GM18870 (cell line): ENCODE measurements at regions not wholly inside any gene's neighbourhood (a gene's known extent, or its start where the extent isn't known, plus 50 kb on each side); places are given as distances from the start of the nearest gene placed in this dataset.

Experiments used
- ATAC-seq: cut with Tn5 transposase; IDR thresholded peaks from one replicate; pipeline ENCODE4 v1.9.1; 2021; ENCODE audit warnings: moderate library complexity; ENCODE audit not compliant: unreplicated experiment

GRCh38 chr14:86597279-86597678, 1067.3 kb downstream of the FLRT2 start:
- no peak for ATAC-seq

GRCh38 chr14:86596024-86596423, 1066.1 kb downstream of the FLRT2 start:
- ATAC-seq, result no peak

- no peak for ATAC-seq
Observed at GRCh38 chr14:86575141-86575540, 1045.2 kb downstream of the FLRT2 start.

- no peak for ATAC-seq
Observed at GRCh38 chr14:86574778-86575129, 1044.8 kb downstream of the FLRT2 start.

GRCh38 chr14:86574051-86574777, 1044.3 kb downstream of the FLRT2 start:
- ATAC-seq, result no peak

- no peak for ATAC-seq
Observed at GRCh38 chr14:86570371-86570770, 1040.4 kb downstream of the FLRT2 start.

GRCh38 chr14:86543521-86543920, 1013.6 kb downstream of the FLRT2 start:
- ATAC-seq, result no peak

- ATAC-seq, result no peak
Observed at GRCh38 chr14:86541972-86542371, 1012.0 kb downstream of the FLRT2 start.

GRCh38 chr14:86540636-86541247, 1010.8 kb downstream of the FLRT2 start:
- no peak for ATAC-seq

- no peak for ATAC-seq
Observed at GRCh38 chr14:86539361-86540070, 1009.6 kb downstream of the FLRT2 start.

- ATAC-seq, result no peak
Observed at GRCh38 chr14:86533834-86534233, 1003.9 kb downstream of the FLRT2 start.

- ATAC-seq, result no peak
Observed at GRCh38 chr14:86532219-86532618, 1002.3 kb downstream of the FLRT2 start.

GRCh38 chr14:86530457-86530856, 1000.5 kb downstream of the FLRT2 start:
- no peak for ATAC-seq

GRCh38 chr14:86527312-86527711, 997.4 kb downstream of the FLRT2 start:
- ATAC-seq, result no peak

- no peak for ATAC-seq
Observed at GRCh38 chr14:86525673-86526072, 995.7 kb downstream of the FLRT2 start.

GRCh38 chr14:86521843-86522242, 991.9 kb downstream of the FLRT2 start:
- no peak for ATAC-seq

GRCh38 chr14:86521031-86521730, 991.2 kb downstream of the FLRT2 start:
- no peak for ATAC-seq

GRCh38 chr14:86518298-86518697, 988.4 kb downstream of the FLRT2 start:
- ATAC-seq, result no peak

GRCh38 chr14:86515195-86515594, 985.3 kb downstream of the FLRT2 start:
- ATAC-seq, result no peak

- no peak for ATAC-seq
Observed at GRCh38 chr14:86513564-86513963, 983.6 kb downstream of the FLRT2 start.

- ATAC-seq, result no peak
Observed at GRCh38 chr14:86513056-86513455, 983.1 kb downstream of the FLRT2 start.

- no peak for ATAC-seq
Observed at GRCh38 chr14:86510491-86510890, 980.5 kb downstream of the FLRT2 start.
